GM19328 (cell line): ENCODE measurements at regions not wholly inside any gene's neighbourhood (a gene's known extent, or its start where the extent isn't known, plus 50 kb on each side); places are given as distances from the start of the nearest gene placed in this dataset.
"Not testable (repeated sequence)": the region's sequence is repeated elsewhere in the genome, so short reads cannot be mapped to it uniquely, and the experiment has no call there.

Source experiments
- ATAC-seq: cut with Tn5 transposase; IDR thresholded peaks from one replicate; pipeline ENCODE4 v1.9.1; 2021; ENCODE audit warnings: mild to moderate bottlenecking, moderate library complexity; ENCODE audit not compliant: unreplicated experiment

DNA sequence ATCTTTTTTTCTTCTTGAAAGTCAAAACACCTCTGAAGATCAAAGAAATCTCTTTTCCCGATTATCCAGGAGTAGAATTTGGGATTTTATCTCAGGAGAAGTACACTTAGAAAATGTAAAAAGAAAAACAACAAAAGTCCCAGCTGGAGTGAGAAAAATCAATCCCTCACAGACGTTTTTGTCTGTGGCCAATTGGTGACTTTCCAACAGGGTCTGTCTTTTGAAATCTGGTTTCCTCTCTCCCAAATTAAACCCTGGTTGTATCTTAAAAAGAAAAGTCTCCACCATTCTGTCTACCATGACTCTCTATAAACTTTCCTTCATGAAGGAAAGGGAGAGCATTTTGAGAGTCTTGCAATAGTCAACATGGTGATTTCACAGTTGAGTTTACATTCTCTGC, 88.1 kb downstream of the DACT1 start:
- ATAC-seq: no peak

DNA sequence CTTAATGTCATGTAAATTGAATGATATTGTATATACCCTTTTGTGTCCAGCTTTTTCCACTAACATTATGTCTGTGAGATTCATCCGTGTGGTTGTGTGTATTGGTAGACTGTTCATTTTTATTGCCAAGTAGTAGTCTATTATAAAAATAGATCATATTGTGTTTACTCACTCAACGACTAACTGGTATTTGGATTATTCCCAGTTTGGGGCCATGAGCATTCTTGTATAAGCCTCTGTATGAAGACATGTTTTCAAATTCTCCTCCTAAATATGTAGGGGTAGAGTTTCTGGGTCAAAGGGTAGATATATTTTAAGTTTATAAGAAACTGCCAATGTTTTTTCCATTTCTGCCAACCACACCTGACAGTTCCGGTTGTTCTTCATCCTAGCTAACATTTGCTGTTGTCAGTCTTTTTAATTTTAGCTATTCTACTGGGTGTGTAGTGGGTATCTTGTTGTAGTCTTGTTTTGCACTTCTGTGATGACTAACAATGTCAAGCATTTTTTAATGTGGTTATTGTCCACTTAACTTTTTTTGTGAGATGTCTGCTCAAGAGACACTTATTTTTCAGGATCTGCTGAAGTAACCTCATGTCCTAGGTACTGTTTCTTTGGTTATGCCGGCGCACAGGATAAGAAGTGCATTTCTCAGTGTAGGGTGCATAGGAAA, 93.2 kb downstream of the DACT1 start:
- ATAC-seq: no peak

DNA sequence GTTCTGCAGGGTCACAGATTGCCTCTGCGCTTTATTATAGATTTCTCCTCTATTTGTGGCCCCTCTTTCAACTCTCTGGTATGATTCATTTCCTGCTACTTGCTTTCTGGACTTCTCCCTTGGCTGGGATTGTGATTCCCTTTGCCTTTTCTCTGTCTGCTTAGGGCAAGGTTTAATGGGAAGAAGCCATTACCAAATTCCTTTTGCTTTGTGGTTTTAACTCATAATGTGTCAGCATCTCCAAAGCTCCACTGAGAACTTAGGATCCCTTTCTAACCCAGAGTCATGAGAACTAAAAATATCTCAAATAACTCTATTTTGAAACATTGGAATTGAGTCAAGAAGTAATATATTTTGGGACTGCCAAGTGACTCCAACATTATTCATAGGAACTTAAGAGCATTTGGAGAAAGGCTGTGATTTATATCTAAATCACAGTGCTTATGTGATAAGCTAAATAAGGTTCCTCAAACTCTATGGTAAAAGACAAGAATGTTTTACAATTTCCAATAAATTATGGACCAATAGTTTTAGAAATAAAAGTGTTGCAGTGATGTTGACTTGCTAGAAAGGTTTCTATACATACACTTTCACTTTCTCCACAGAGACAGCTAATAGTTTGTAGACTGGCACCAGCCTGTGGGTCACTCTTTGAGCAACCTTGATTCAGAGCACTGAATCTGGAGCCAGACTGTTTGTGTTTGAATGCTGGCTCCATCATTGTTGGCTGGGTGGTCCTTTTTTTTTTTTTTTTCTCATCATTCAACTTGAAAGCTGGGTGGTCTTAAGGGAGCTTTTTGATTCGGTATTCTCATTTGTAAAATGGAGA, 93.9 kb downstream of the DACT1 start:
- no peak for ATAC-seq

DNA sequence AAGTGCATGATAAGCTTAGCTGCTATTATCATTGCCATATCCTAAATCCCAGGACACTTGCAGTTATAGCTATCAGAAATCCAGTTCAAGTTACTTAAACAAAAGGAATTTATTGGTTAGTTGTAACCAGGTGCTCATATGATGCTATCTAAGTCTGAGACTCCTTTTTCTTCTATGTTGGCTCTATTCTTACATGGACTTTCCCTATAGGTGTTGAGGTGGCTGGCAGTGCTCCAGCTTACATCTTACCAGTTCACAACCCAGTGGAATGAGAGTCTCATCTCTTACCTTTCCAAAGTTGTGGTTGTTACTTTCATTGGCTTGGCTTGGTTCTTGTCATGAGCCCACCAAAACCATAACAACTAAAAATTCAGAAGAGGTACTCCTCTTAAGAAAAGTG, 94.6 kb downstream of the DACT1 start:
- ATAC-seq: no peak

DNA sequence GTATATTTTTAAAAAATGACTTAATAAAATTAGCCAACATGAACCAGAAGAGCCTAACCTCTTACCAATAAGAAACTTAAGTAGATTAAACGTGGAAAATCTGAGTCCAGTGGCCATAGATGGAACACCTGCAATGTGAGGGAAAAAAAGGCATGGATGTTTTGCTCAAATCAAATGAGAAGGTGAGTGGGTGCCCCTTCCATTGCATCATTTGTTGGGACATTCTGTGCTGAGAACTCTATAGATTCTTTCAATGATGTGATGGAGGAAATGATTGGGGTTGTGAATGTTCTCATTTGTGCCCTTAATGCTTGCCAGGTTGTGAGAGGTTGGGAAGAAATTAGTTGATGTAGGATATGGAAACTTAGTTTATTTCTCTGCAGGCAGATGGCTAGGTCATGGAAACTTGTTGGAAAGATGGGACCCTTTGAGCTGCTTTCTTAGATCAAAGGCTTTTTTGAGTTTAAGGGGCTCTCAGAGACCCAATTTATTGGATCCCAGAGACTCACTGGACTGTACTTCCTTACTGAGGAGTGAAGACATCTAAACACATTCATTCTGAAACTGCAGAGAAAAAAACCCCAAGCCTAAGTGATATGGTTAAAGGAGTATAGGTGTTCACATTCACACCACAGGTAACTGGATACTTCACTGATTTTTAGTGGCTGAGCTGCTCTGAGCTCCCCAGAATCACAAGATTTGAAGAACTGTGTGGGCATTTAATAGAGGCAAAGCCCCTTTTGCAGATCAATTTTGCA, 95.9 kb downstream of the DACT1 start:
- ATAC-seq: no peak

DNA sequence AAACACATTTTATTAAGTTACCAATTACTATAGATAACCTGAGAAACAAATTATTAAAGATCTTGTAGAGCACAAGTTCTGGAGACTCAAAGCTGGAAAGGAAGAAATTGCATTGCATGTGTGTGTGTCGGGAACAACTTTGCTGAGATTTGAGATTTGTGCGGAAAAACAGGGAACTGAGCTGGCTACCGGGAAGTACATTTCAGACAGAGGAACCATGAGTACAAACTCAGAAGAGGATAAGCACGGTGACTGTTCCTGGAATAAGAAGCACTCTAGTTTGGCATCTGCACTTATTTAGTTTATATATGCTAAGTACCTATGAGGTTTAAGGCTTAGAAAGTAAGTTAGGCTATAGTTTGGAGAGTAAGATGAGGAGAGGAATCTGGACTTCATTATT, 97.8 kb downstream of the DACT1 start:
- no peak for ATAC-seq

DNA sequence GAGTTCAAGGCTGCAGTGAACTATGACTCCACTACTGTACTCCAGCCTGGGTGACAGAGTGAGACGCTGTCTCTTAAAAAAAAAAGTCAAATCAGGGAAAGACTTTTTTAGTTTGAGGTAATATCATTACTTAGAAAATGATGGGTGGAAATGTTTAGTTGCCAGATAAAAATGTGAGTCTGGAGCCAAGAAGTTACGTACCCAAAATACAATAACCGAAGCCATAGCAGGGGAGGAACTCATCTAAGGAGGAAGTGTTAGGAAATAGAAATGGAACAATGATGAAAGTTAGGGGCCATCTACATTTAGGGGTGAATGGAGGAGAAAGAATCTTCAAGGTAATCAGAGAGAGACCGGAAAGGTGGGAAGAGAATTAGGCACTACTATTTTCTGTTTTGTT, 98.8 kb downstream of the DACT1 start:
- ATAC-seq: no peak

DNA sequence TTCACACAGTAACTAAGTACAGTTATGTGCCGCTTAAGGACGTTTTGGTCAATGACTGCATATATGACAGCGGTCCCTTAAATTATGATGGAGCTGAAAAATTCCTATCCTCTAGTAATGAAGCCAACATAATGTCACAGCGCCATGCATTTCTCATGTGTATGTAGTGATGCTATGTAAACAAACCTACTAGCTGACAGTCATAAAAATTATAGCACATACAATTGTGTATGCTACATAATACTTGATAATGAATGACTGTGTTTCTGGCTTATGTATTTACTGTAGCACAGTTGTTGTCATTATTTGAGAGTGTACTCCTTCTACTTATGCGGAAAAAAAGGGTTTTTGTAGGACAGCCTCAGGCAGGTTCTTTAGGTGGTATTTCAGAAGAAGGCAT, 99.7 kb downstream of the DACT1 start:
- ATAC-seq: no peak

DNA sequence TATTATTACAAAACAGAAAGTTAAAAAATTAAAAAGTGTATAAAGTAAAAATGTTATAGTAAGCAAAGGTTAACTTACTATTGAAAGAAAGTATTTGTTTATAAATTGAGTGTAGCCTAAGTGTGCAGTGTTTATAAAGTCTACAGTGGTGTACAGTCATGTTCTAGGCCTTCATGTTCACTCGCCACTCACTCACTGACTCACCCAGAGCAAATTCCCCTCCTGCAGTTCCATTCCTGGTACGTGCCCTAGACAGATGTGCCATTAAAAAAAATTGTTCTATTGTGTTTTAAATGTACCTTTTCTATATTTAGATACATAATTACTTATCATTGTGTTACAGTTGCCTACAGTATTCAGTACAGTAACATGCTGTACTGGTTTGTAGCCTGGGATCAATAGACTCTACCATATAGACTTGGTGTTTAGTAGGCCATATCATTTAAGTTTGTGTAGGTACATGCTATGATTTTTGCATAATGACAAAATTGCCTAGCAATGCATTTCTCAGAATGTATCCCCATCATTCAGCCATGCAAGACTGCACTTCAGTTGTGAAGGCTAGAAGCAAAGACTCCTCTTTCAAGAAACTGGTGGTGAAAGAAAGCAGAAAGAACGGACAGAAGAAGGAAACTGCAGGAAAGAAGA, 100.6 kb downstream of the DACT1 start:
- no peak for ATAC-seq

DNA sequence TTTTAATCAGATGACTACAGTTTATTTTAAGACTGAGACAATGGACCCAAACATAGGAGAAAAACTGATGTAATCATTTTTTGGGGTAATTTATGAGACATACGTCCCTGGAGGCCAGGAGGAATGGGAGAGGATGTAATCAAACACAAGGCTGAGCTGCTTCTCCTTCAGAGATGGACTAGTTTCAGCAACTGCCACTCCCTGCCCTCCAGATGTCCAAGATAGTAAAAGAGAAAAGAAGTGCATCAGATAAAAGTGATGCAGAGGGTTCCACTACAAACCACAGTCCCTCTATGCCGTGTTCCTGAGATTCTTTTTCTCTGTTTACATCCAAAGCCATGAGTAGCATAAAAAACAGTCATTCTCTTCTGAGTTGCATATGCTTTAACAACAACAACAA, 101.1 kb downstream of the DACT1 start:
- ATAC-seq: no peak

DNA sequence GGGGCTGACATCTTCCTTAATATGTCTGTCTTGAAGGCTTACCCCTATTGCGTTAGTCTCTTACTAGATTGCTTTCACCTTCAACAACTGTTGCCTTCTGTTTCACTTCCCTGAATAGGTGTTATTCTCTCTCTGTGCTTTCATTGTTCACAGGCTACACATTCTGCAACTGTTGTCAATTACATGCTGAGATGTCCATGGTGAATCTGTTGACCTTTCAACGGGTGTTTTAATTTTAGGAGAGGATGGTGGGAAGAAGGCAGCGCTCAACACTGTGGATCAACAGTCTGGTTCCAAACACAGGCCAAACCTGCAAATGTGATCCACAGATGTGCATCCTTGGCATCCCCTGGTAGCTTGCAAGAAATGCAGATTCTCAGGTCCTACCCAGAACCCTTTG, 101.9 kb downstream of the DACT1 start:
- no peak for ATAC-seq

DNA sequence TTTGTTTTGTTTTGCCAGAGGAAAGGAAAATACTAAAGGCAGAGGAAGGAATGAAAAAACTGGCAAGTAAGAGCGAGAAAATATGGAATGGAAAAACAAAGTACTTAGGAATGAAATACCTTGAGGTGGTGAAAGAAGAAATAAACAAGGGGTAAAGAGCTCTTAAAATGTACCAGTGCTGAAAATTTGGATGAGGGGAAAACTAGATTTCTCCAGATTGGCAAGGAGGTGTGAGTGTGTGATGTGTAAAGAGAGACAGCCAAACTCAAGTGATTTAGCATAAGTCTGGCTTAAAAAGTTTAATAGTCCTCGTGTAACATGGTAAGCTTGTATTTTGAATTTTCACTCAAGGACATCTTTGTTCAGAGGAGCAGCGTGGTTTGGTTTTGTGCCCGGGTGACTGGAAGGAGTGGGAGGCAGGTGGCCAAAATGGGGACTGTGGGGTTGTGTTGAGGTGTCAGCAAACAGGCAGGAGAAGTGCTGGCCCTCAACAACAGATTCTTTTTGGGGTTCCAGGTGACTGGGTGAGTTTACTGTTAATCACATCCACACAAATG, 102.7 kb downstream of the DACT1 start:
- no peak for ATAC-seq

DNA sequence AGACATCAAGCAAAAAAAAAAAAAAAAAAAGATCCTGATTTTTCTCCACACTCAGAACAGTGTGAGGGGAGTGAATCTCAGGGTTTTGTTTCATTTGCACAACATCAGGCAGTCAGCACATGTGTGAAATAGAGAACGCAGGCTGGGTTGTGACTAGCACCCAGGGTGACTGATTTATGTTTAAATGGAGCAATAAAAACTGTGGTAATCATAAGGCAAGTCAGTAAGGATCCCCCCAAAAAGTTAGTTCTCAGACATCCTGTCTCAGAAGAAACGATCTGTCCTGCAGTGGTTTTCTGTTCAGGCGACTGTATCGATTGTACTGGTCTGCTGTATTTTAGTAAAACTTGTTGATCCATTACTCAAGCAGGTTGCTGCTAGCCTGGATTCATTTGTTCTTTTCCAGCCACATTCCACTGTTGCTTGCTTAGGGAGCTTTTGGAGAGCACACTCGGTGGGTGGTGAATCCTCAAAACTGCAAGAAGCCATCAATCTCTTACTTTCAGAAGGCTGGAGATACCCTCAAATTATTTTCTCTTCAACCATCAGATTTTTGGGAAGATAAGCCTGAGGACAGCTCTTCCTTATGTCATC, 107.1 kb downstream of the DACT1 start:
- ATAC-seq: no peak

DNA sequence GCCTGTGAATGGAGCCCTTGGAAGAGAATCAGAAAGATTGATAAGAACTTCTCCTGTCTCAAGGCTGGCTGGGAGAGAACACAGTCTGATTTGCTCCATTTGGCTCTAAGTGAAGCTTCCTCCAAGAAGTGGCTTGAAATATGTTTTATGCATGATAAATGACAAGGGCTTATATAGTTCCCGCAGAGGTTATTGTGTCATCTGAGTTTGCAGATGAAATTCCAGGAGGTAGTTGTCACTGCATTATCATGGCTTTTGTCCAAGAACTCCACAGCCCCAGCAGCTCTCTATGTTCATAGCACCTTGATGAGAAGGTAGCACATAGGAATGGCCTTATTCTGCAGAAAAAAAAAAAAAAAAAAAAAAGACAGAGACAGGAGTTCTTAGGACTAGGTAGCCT, 108.5 kb downstream of the DACT1 start:
- ATAC-seq: no peak

DNA sequence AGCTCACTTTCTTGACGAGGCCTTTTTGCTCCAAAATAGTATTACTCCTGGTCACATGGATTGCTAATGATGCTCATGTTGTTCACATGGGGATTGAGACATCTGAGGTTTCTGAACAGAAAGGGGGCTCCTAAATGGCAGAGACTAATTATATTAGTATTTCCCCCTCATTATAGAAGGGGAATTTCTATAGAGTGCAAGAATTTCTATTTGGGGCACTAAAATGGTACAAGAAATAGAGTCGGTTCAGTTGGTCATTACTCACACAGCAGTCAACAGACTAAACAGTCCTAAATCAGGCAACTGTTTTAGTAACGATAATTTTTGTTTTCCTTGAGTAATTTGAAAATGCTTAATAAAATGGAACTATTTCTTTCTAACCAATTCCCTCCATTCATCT, 108.9 kb downstream of the DACT1 start:
- ATAC-seq: no peak

DNA sequence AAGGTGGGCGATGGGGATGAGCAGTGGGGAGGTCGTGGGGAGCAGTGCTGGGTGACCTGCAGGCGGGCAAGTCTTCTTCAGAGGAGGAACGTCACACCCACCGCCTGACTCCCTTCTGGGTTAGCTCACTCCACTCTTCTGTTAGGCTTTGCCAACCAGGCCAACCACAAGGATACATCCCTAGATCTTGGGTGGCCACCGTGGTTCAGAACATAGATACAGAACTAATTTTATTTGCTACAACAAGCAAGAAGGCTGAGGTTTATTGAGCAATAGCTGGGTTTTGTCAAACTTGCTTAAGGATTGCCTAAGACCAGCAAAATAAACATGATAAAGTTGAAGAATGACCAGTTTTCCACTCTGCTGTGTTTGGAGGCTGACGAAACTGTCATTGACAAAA, 109.4 kb downstream of the DACT1 start:
- ATAC-seq: no peak

DNA sequence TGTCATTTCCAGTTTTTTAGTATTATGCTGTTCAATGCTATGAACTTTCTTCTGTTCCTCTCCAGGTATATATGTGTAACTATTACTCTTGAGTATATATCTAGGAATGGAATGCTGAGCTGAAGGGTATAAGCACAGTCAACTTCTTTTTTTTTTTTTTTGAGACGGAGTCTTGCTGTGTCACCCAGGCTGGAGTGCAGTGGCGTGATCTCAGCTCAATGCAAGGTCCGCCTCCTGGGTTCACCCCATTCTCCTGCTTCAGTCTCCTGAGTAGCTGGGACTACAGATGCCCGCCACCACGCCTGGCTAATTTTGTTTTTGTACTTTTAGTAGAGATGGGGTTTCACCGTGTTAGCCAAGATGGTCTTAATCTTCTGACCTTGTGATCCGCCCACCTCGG, 110.5 kb downstream of the DACT1 start:
- not testable (repeated sequence) for ATAC-seq

DNA sequence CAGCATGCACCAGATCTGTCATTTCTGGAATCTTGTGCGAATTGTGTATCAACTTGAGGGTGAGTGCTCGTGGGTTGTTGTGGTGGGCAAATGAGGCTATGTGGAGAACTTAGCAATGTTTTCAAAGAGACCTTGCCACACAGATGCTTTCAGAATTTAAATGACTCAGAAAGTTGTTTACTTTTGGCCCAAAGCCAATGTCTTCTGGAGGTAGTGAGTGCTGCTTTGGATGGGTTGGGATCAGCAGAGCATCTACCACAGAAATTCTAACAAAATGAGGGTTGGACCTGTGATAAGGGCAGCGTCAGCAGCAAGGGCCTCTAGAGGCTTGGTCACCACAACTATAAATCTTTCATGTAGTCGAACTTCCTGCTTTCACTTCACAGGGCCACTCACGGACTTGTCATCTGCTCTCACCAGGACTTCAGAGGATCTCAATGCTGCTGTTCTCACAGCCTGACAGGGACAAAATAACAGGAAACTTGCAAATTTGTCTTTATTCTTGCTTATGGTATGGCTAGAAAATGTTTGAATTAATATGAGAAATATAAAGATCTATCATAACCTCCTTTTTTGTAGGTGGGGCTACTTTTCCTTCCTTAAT, 111.4 kb downstream of the DACT1 start:
- peak; percentile 84 for ATAC-seq

DNA sequence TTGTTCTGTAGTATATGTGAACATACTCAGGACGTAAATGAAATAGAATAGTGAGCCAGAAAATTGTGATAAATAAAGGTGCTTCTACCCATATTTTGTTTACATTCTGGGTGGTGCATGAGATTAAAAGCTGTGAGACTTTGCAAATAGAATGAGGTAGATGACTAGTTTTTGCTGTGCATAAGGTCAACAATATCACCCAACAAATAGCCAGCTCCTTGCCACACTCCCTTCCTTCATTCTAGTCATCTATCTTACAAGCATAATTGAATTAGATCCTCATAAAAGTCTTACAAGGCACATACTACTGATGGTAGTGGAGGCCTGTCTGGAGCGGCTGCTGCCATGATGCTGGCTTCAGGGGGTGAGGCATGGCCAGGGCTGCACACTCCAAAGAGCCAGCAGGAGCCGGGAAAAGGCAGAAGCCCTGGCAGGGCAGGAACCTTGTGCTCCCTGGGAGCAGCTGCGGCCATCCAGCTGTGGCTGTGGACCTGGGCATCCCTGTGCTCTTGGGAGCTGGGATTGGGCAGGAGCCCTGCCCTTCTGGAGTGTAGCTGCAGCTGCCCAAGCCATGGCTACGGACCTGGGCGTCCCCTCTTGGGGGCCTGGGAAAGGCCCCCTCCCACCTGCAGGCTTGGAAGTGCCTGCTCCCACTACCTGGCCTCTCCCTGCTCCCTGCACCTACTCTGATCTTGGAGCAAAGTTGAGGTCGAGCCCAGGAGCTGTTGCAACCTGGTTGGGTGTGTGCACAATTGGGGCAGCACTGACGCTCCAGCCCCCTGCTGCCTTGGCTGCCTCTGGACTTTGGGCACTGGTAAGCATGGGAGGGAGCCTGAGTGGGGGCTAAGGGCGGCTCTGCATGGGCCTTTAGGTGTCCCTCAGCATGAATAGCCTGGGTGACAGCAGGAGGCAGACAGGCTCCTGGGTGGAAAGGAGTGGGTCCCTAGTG, 112.8 kb downstream of the DACT1 start:
- no peak for ATAC-seq
